ENCODE measurements at regions not wholly inside any gene's neighbourhood (a gene's known extent, or its start where the extent isn't known, plus 50 kb on each side); places are given as distances from the start of the nearest gene placed in this dataset.

GRCh38 chr9:90092508-90092907 is 487.7 kb downstream of the GADD45G start:
- Histone ChIP-seq H3K27me3 (ENCODE audit: control insufficient read depth, extremely low read depth, insufficient read depth, low read length) (peaks cover 10% of the 10 kb centered on the region), H3K79me2 (ENCODE audit: control insufficient read depth, insufficient read depth, low read length) (no peaks in the 10 kb centered on the region), H3K9me1 (ENCODE audit: control insufficient read depth, extremely low read depth, insufficient read depth, low read length) (no peaks in the 10 kb centered on the region), H3K4me3 (ENCODE audit: control insufficient read depth in 2 of 3, extremely low read depth in 1 of 3, insufficient read depth in 2 of 3, low read depth in 1 of 3, low read length in 3 of 3) (no peak overlapping the region), H3K9ac (ENCODE audit: control insufficient read depth, extremely low read depth, insufficient read depth, low read length) (no peak overlapping the region), H4K20me1 (ENCODE audit: control insufficient read depth, extremely low read depth, insufficient read depth, low read length) (no peaks in the 10 kb centered on the region), H3K27ac (ENCODE audit: control insufficient read depth, insufficient read depth, low read length) (no peak overlapping the region), H3K36me3 (ENCODE audit: control insufficient read depth in 2 of 2, extremely low read depth in 1 of 2, insufficient read depth in 2 of 2, low read length in 2 of 2) (no peaks in the 10 kb centered on the region), H3K9me3 (ENCODE audit: control insufficient read depth, low read depth, low read length) (no peaks in the 10 kb centered on the region), H3K4me1 (ENCODE audit: control insufficient read depth, extremely low read depth, insufficient read depth, low read length) (no peaks in the 10 kb centered on the region), H2AFZ (ENCODE audit: control insufficient read depth, low read length) (no peak overlapping the region), H3K4me2 (ENCODE audit: control insufficient read depth, extremely low read depth, insufficient read depth, low read depth, low read length) (no peak overlapping the region)
- FAIRE-seq (no peak), DNase-seq (ENCODE audit: low read depth, low spot score) (no peak)
- TF ChIP-seq CTCF (optimal IDR thresholded peaks at IDR 0.05 in 1 of 3, IDR thresholded peaks at IDR 0.05 in 1 of 3, conservative IDR thresholded peaks at IDR 0.05 in 1 of 3; ENCODE audit: extremely low read depth in 1 of 3, insufficient read depth in 2 of 3, low read length in 3 of 3) (no peak), EZH2 (IDR thresholded peaks at IDR 0.05; ENCODE audit: low read length) (no peak)
- dilution Hi-C loops (cut with MboI; ENCODE audit: extremely low pct_ligation_motif_present, low sequenced_read_pairs) = no loop called here

GRCh38 chr9:90095682-90096081 is 490.9 kb downstream of the GADD45G start:
- no peak overlapping the region for H3K9ac ChIP-seq (ENCODE audit: control insufficient read depth, extremely low read depth, insufficient read depth, low read length)
- no peak overlapping the region for H3K4me2 ChIP-seq (ENCODE audit: control insufficient read depth, extremely low read depth, insufficient read depth, low read depth, low read length)
- H3K4me3 ChIP-seq (ENCODE audit: control insufficient read depth in 2 of 3, extremely low read depth in 1 of 3, insufficient read depth in 2 of 3, low read depth in 1 of 3, low read length in 3 of 3) = no peak overlapping the region
- FAIRE-seq (no peak), DNase-seq (ENCODE audit: low read depth, low spot score) (no peak)
- no peaks in the 10 kb centered on the region for H4K20me1 ChIP-seq (ENCODE audit: control insufficient read depth, extremely low read depth, insufficient read depth, low read length)
- TF ChIP-seq CTCF (optimal IDR thresholded peaks at IDR 0.05 in 1 of 3, IDR thresholded peaks at IDR 0.05 in 1 of 3, conservative IDR thresholded peaks at IDR 0.05 in 1 of 3; ENCODE audit: extremely low read depth in 1 of 3, insufficient read depth in 2 of 3, low read length in 3 of 3) (no peak), EZH2 (IDR thresholded peaks at IDR 0.05; ENCODE audit: low read length) (no peak)
- H3K4me1 ChIP-seq (ENCODE audit: control insufficient read depth, extremely low read depth, insufficient read depth, low read length) = no peaks in the 10 kb centered on the region
- H3K27me3 ChIP-seq (ENCODE audit: control insufficient read depth, extremely low read depth, insufficient read depth, low read length) = peaks cover 6% of the 10 kb centered on the region
- H2AFZ ChIP-seq (ENCODE audit: control insufficient read depth, low read length) = no peak overlapping the region
- no peaks in the 10 kb centered on the region for H3K36me3 ChIP-seq (ENCODE audit: control insufficient read depth in 2 of 2, extremely low read depth in 1 of 2, insufficient read depth in 2 of 2, low read length in 2 of 2)
- H3K9me3 ChIP-seq (ENCODE audit: control insufficient read depth, low read depth, low read length) = no peaks in the 10 kb centered on the region
- H3K79me2 ChIP-seq (ENCODE audit: control insufficient read depth, insufficient read depth, low read length) = no peaks in the 10 kb centered on the region
- dilution Hi-C loops (cut with MboI; ENCODE audit: extremely low pct_ligation_motif_present, low sequenced_read_pairs) = no loop called here
- no peaks in the 10 kb centered on the region for H3K9me1 ChIP-seq (ENCODE audit: control insufficient read depth, extremely low read depth, insufficient read depth, low read length)
- H3K27ac ChIP-seq (ENCODE audit: control insufficient read depth, insufficient read depth, low read length) = no peak overlapping the region

All from keratinocyte (primary cell).